ENCODE measurements at regions not wholly inside any gene's neighbourhood (a gene's known extent, or its start where the extent isn't known, plus 50 kb on each side); places are given as distances from the start of the nearest gene placed in this dataset.
"Not testable (repeated sequence)": the region's sequence is repeated elsewhere in the genome, so short reads cannot be mapped to it uniquely, and the experiment has no call there.

- H3K9me3 Mint-ChIP-seq: peaks cover 89% of the 10 kb centered on the region
- H3K36me3 Mint-ChIP-seq (ENCODE audit: low read depth); H3K4me3 Mint-ChIP-seq; H3K4me1 Mint-ChIP-seq (ENCODE audit: low read depth); H3K27ac Mint-ChIP-seq; DNase-seq (ENCODE audit: low spot score); H3K27me3 Mint-ChIP-seq (ENCODE audit: low read depth): not testable (repeated sequence)
Observed at GRCh38 chr16:34609435-34609834, 1150.0 kb downstream of the TP53TG3F start.

All from T-helper 2 cell treated with Interferon-gamma antibody and Interleukin-4, amounts not matched to agents 5 μg/mL and 100 μg/mL, for 36 hours (primary cell).